Daoy (cell line): ENCODE measurements at regions not wholly inside any gene's neighbourhood (a gene's known extent, or its start where the extent isn't known, plus 50 kb on each side); places are given as distances from the start of the nearest gene placed in this dataset.
"Not testable (repeated sequence)": the region's sequence is repeated elsewhere in the genome, so short reads cannot be mapped to it uniquely, and the experiment has no call there.

ENCODE experiments used
- DNase-seq: peaks from one replicate; pipeline ENCODE4 v3.0.0-alpha.2; 2015; ENCODE audit warnings: low read depth

- DNase-seq = peak; percentile 84
These were observed 331.2 kb upstream of the DAB2 start for GRCh38 chr5:39755986-39756385.

- no peak for DNase-seq
These were observed 330.7 kb upstream of the DAB2 start for GRCh38 chr5:39755452-39755851.

DNA sequence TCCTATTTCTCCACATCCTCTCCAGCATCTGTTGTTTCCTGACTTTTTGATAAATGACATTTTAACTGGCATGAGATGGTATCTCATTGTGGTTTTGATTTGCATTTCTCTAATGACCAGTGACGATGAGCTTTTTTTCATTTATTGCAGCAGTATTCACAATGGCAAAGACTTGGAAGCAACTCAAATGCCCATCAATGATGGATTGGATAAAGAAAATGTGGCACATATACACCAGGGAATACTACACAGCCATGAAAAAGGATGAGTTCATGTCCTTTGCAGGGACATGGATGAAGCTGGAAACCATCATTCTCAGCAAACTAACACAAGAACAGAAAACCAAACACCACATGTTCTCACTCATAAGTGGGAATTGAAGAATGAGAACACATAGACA lies 329.0 kb upstream of the DAB2 start:
- DNase-seq = not testable (repeated sequence)

DNA sequence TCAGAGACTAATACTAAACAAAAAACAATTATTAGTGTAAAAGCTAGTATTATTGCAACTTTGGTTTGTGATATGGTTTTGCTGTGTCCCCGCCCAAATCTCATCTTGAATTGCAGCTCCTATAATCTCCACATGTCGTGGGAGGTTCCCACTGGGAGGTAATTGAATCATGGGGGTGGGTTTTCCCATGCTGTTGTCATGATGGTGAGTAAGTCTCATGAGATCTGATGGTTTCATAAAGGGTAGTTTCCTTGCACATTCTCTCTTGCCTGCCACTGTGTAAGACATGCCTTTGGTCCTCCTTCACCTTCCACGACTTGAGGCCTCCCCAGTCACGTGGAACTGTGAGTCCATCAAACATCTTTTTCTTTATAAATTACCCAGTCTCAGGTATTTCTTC lies 325.9 kb upstream of the DAB2 start:
- DNase-seq = no peak

- no peak for DNase-seq
These were observed 318.1 kb upstream of the DAB2 start for GRCh38 chr5:39742916-39743315.

DNA sequence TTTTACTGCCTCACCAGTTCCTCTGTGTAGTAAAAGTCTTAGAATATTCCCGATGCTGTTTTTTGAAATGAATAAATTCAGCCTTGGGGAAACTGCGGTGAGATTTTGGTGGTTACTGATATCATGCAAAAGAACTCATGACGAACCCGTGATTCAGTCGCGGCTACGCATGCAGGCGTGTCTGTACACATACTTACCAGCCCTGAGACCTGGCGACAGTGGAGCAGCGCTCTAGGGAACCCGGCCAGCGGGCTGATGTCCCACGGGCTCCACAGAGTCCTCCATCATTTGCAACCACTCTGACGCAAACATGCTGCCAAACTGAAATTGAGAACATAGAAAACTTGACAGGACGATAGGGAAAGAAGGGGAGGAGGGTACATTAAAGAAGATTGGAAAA lies 315.6 kb upstream of the DAB2 start:
- peak; percentile 65 for DNase-seq

GRCh38 chr5:39732166-39732565 lies 307.4 kb upstream of the DAB2 start:
- no peak for DNase-seq

DNA sequence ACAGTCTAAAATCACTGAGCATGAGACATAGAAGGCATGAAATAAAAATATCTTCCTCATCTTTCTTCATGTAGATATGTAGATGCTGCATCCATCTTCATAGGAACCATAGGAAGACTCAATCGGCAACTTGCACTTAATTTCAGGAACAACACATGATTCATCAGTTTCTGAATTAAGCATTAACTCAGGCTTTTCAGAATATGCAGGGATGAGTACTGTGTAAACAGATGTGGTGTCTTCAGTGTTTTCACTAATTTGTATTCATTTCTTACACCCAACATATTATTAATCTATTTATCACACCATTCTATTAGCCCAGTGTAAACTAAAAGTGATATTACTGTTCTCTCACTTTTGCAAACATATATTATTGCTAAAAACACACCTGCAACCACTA lies 305.9 kb upstream of the DAB2 start:
- no peak for DNase-seq

DNA sequence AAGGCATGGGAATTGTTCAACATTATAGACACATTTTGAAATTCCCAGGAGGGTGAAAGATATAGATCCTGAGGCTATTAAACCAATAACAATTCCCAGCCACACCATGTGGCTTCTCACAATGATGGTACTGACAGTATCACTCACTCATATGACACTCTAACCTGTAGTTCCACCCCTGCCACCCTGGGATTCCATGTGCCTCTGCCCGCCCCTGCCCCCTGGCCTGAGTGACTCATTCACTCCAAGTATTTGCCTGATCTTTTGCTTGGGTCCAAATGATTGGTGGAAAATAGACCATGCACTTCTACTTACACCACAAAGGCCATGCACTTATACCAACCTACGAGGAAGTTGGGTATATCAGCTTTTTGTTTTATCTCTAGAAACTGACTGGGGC lies 305.2 kb upstream of the DAB2 start:
- peak; percentile 28 for DNase-seq

DNA sequence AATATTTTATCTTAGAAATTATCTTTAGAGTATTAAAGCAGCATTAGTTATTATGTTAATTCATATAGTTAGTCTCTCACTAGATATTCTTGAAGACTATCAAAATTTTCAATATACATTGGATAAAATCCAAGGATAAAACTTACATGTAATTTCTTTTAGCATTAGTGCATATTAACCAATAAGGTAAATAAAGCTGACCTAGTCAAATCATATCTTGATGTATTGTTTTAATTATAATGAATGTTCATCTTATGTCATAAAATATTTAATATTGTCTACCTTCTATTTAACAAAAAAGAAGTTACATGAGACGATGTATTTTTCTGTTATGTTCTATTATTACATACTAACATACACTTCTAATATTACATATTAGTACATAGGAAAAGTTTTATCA lies 301.7 kb upstream of the DAB2 start:
- no peak for DNase-seq

- no peak for DNase-seq
These were observed 296.6 kb upstream of the DAB2 start for GRCh38 chr5:39721394-39721793.

DNA sequence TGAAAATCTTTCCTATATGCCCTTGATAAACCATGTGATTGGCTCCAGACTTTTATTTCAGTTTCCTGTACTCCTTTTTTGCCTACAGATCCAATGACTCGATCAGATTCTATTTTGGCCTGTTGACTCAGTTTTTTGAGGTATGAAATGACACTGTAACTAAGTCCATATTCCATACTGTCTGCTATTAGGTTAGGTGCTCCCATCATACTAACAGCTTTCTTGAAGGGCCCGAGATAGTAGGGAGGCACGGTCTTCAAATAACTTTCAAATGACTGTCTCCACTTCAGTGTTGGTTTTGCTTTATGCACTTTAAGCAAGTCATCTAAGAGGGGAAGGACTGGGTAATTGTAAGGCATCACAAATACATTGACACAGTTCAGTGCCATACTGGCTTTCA lies 295.4 kb upstream of the DAB2 start:
- DNase-seq = no peak

DNA sequence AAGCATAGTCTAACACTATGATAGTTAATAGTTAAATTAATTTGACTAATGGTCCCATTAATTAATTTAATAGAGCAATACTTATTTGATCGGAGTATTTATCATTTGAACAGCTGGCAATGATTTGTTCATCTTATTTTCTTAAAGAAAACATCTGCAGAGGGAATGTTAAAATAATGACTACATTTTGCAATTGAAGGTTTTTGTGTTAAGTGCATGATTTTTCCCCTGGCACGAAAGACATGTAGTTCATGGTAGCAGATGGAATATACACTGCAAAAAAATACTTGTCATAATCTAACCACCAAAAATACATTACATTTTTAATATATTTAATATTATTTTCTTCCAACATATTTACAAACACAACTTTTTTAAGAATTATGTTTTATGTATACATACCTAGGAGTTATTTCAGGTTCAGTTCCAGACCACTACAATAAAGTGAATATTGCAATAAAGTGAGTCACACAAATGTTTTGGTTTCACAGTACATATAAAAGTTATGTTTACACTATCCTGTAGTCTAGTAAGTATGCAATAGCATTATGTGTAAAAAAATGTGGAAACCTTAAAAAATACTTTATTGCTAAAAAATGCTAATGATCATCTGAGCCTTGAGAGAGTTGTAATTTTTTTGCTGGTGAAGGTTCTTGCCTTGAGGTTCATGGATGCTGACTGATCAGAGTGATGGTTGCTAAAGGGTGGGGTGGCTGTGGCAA lies 292.6 kb upstream of the DAB2 start:
- no peak for DNase-seq

DNA sequence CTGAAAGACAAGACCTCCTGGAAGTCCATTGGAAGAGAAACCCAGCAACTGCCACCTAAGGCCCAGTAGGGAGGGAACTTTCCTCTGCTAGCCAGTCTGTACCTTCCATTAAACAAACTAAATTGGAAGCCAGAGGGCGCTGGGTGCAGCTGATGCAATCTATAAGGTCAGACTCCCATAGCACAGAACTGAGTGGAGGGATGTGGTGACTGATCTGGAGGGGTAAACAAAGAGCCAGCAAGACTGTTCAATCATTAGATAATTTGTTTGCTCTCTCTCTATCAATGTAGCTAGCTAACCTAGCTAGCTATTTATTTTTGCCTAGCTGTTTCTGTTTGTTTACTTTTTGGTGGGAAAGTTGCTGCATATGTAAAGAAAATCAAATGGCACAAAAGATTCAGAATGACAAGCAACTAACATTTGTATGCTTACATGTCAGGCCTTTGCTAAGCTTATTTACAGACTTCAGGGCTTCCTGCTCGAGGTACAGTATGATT lies 291.8 kb upstream of the DAB2 start:
- peak; percentile 45 for DNase-seq

- DNase-seq = peak; percentile 43
These were observed 289.4 kb upstream of the DAB2 start for GRCh38 chr5:39714036-39714698.

- DNase-seq = no peak
These were observed 288.6 kb upstream of the DAB2 start for GRCh38 chr5:39713250-39713916.

GRCh38 chr5:39712316-39713249 lies 287.8 kb upstream of the DAB2 start:
- no peak for DNase-seq

DNA sequence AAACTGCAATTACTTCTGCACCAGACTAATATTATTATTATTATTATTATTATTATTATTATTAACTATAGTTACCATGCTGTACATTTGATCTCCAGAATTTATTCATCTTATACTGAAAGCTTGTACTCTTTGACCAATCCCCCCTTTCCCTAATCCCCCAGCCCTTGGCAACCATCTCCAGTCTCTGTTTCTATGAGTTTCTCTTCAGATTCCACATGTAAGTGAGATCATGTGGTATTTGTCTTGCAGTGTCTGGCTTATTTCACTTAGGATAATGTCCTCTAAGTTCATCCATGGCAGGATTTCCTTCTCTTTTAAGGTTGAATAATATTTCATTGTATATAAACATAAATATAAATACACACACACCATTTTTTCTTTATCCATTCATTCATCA lies 287.0 kb upstream of the DAB2 start:
- no peak for DNase-seq

DNA sequence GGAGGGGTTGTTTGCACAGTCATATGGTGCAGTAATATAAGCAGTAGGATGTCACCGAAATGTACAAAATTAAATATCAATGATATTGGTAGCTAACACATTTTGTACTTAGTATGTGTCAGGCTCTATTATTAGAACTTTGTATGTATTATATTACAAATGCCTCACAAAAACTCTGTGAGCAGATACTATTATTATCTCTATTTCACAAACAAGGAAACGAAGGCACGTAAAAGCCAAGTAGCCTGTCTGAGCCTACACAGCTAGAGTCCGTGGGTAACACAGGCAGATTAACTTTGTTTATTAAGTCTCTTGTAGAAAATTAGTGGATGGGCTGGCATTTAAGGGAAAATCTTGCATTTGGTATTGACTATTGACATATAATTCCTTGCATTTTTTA lies 284.3 kb upstream of the DAB2 start:
- no peak for DNase-seq

DNA sequence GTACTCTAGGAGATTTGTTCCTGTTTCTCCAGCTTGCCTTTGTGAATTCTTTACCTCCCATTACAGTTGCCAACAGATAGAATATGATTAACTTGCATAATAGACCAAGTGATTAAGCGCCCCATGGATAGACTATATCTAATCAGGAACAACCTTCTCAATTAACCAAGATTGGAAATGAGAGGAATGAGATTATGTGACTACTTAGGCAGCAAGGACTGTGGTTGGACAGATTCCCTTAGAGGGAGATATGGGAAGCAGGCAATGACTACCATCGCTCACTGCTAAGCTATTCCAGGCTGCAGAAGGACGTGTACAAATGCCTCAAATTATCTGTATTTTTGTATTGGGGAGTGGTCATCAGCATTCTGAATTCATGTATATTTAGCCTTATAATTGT lies 278.1 kb upstream of the DAB2 start:
- DNase-seq = no peak

GRCh38 chr5:39700523-39700922 lies 275.7 kb upstream of the DAB2 start:
- no peak for DNase-seq
